Esophagus squamous epithelium (tissue), 5 donors: ENCODE measurements at regions not wholly inside any gene's neighbourhood (a gene's known extent, or its start where the extent isn't known, plus 50 kb on each side); places are given as distances from the start of the nearest gene placed in this dataset.

ENCODE experiments used
- DNase-seq: peaks from one replicate; lab custom pipeline; 2025; lab: John Stamatoyannopoulos, UW
- H3K27ac ChIP-seq, 4 donors: fragments of 200-600 bp; sonication (generic); one replicate each; pipeline ENCODE4 v1.5.1; 2016 to 2019; ENCODE audit warnings: mild to moderate bottlenecking in 1 of 4
- H3K27me3 ChIP-seq, 4 donors: fragments of 200-600 bp; sonication (generic); 1 replicate in 3 of 4; 2 replicates in 1 of 4; pipeline versions ENCODE4 v1.5.1 to v1.6.0; 2017 to 2021; ENCODE audit warnings: antibody characterized with exemption in 1 of 4
- H3K36me3 ChIP-seq, 3 donors: fragments of 200-600 bp; sonication (generic); one replicate each; pipeline ENCODE4 v1.5.1; 2016 to 2019
- H3K4me1 ChIP-seq, 3 donors: fragments of 200-600 bp; sonication (generic); one replicate each; pipeline ENCODE4 v1.5.1; 2017 to 2019
- H3K4me3 ChIP-seq, 4 donors: fragments of 200-600 bp; sonication (generic); 1 replicate in 3 of 4; 2 replicates in 1 of 4; pipeline ENCODE4 v1.5.1; 2016 to 2019; ENCODE audit warnings: mild to moderate bottlenecking in 2 of 4, moderate library complexity in 1 of 4
- H3K9me3 ChIP-seq, 3 donors: fragments of 200-600 bp; sonication (generic); one replicate each; pipeline ENCODE4 v1.5.1; 2016 to 2019
- CTCF ChIP-seq, 6 experiments: fragments of 450-650 bp in 4 of 6; fragments of 200-600 bp in 2 of 6; sonication (generic) in 2 of 6; IDR thresholded peaks; one replicate each; pipeline ENCODE4 v1.5.1; 2016 to 2019; ENCODE audit warnings: antibody characterized with exemption in 6 of 6, mild to moderate bottlenecking in 4 of 6, moderate library complexity in 4 of 6
- POLR2A ChIP-seq, 4 donors: fragments of 450-650 bp; IDR thresholded peaks; one replicate each; pipeline ENCODE4 v1.6.1; 2017; ENCODE audit warnings: antibody characterized with exemption in 4 of 4, mild to moderate bottlenecking in 4 of 4, moderate library complexity in 3 of 4
- WGBS, 2 donors: methylation state at CpG; one replicate each; pipeline ENCODE4 v1.1.5; 2018; 5-methylcytosine and 5-hydroxymethylcytosine counted together
- intact Hi-C: fragments of 100-400 bp; cut with DNase I; formaldehyde crosslinking; loops from one replicate; pipeline ENCODE4 v1.15.0; 2022
- donor health status: DM: yes; HTN: yes; CAD: no.

GRCh38 chr14:82641050-82641540 lies 1107.4 kb upstream of the SEL1L start:
- Histone ChIP-seq H3K9me3 (no peaks in the 10 kb centered on the region), H3K36me3 (no peaks in the 10 kb centered on the region), H3K4me1 (peaks cover 0 to 5% (median 0%) of the 10 kb centered on the region in 3 donors), H3K27ac (no peak overlapping the region), H3K27me3 (no peaks in the 10 kb centered on the region), H3K4me3 (no peak overlapping the region)
- DNase-seq, result no peak
- no peak for TF ChIP-seq POLR2A (IDR thresholded peaks at IDR 0.05)
- 56 to 64% methylated on average over 1 of the region's 1 CpG for WGBS, 2 donors
- intact Hi-C loops, result no loop called here

- DNase-seq, result no peak
- TF ChIP-seq POLR2A (IDR thresholded peaks at IDR 0.05) (no peak), CTCF (IDR thresholded peaks at IDR 0.05) (no peak)
- Histone ChIP-seq H3K4me3 (no peak overlapping the region), H3K36me3 (no peaks in the 10 kb centered on the region), H3K27ac (no peak overlapping the region), H3K9me3 (no peaks in the 10 kb centered on the region), H3K27me3 (no peaks in the 10 kb centered on the region), H3K4me1 (peaks cover 0 to 5% (median 0%) of the 10 kb centered on the region in 3 donors)
- WGBS, 2 donors, result 85 to 97% methylated on average over 14 to 15 of the region's 15 CpGs
- intact Hi-C loops, result no loop called here
These were observed 1108.8 kb upstream of the SEL1L start for GRCh38 chr14:82642425-82642824.

- no peaks in the 10 kb centered on the region for H3K27me3 ChIP-seq
- no peak for DNase-seq
- intact Hi-C loops, result no loop called here
- 70 to 83% methylated on average over 4 to 5 of the region's 5 CpGs for WGBS, 2 donors
- no peaks in the 10 kb centered on the region for H3K36me3 ChIP-seq
- H3K4me1 ChIP-seq, result no peaks in the 10 kb centered on the region
- TF ChIP-seq POLR2A (IDR thresholded peaks at IDR 0.05) (no peak), CTCF (IDR thresholded peaks at IDR 0.05) (no peak)
- H3K9me3 ChIP-seq, result no peaks in the 10 kb centered on the region
- no peak overlapping the region for H3K4me3 ChIP-seq
- H3K27ac ChIP-seq, result no peak overlapping the region
These were observed 1113.6 kb upstream of the SEL1L start for GRCh38 chr14:82647088-82647810.

GRCh38 chr14:82655770-82656169 lies 1122.1 kb upstream of the SEL1L start:
- no peak overlapping the region for H3K4me3 ChIP-seq
- H3K9me3 ChIP-seq, result no peaks in the 10 kb centered on the region
- H3K4me1 ChIP-seq, result peaks cover 0 to 9% (median 0%) of the 10 kb centered on the region in 3 donors
- no peaks in the 10 kb centered on the region for H3K36me3 ChIP-seq
- intact Hi-C loops, result no loop called here
- 50 to 67% methylated on average over 1 of the region's 1 CpG for WGBS, 2 donors
- TF ChIP-seq POLR2A (IDR thresholded peaks at IDR 0.05), result no peak
- no peak for TF ChIP-seq CTCF (IDR thresholded peaks at IDR 0.05)
- no peak overlapping the region for H3K27ac ChIP-seq
- no peaks in the 10 kb centered on the region for H3K27me3 ChIP-seq
- no peak for DNase-seq

- no peaks in the 10 kb centered on the region for H3K36me3 ChIP-seq
- 70 to 88% methylated on average over 4 of the region's 4 CpGs for WGBS, 2 donors
- H3K27ac ChIP-seq, result no peak overlapping the region
- no peaks in the 10 kb centered on the region for H3K27me3 ChIP-seq
- H3K4me3 ChIP-seq, result no peak overlapping the region
- H3K9me3 ChIP-seq, result no peaks in the 10 kb centered on the region
- intact Hi-C loops, result no loop called here
- DNase-seq, result no peak
- H3K4me1 ChIP-seq, result peaks cover 0 to 9% (median 0%) of the 10 kb centered on the region in 3 donors
- TF ChIP-seq POLR2A (IDR thresholded peaks at IDR 0.05) (no peak), CTCF (IDR thresholded peaks at IDR 0.05) (no peak)
These were observed 1123.6 kb upstream of the SEL1L start for GRCh38 chr14:82657186-82657675.
